ENCODE measurements at regions not wholly inside any gene's neighbourhood (a gene's known extent, or its start where the extent isn't known, plus 50 kb on each side); places are given as distances from the start of the nearest gene placed in this dataset.

DNA sequence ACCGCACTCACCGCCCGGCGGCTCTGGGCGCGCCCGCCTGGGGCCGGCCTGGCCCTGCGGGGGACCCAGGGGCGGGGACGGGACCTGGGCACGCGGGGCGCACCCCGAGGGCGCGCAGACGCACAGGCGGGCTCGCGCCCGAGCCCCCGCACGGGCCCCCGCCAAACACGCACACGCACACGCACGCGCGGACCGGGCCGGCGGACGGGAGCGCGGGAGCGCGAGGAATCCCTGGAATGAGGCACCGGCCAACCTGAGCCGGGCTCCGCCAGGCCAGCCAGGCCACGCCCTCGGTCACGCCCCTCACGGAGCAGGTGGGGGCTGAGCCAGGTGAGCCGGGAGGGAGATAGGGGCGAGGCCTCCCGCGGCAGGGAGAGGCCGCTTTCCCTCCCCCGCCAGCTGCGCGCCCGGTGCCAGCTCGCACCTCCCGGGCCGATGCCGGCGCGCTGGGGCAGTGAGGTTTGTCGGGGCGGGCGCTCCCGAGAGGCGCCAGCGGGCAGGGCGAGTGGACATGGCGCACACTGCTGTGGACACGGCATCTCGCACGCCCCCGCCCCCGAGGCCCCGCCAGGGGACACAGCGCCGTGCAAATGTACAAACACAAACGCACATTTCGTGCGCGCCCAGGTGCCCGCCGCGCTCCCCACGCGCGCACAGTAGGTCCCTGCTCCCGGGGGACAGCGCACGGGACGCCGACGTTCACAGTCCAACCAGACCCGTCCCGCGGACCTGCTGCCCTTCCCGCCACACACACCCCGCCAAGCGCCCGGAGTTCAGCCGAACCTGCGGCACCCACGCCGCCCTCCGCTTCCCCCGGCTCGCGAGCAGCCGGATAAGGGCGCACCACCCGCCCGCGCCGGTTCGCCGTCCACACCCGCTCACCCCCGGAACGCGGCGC, 75.9 kb upstream of the VGLL4 start:
- TF ChIP-seq, protein P1, sequence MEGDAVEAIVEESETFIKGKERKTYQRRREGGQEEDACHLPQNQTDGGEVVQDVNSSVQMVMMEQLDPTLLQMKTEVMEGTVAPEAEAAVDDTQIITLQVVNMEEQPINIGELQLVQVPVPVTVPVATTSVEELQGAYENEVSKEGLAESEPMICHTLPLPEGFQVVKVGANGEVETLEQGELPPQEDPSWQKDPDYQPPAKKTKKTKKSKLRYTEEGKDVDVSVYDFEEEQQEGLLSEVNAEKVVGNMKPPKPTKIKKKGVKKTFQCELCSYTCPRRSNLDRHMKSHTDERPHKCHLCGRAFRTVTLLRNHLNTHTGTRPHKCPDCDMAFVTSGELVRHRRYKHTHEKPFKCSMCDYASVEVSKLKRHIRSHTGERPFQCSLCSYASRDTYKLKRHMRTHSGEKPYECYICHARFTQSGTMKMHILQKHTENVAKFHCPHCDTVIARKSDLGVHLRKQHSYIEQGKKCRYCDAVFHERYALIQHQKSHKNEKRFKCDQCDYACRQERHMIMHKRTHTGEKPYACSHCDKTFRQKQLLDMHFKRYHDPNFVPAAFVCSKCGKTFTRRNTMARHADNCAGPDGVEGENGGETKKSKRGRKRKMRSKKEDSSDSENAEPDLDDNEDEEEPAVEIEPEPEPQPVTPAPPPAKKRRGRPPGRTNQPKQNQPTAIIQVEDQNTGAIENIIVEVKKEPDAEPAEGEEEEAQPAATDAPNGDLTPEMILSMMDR (IDR thresholded peaks at IDR 0.05; ENCODE audit: control insufficient read depth, insufficient read depth, low read depth, low read length, missing control alignments): no peak
- H3K4me3 ChIP-seq (ENCODE audit: control insufficient read depth, low read depth, low read length): peak overlapping the region; percentile 68
- DNase-seq (ENCODE audit: low read depth): no peak

DNA sequence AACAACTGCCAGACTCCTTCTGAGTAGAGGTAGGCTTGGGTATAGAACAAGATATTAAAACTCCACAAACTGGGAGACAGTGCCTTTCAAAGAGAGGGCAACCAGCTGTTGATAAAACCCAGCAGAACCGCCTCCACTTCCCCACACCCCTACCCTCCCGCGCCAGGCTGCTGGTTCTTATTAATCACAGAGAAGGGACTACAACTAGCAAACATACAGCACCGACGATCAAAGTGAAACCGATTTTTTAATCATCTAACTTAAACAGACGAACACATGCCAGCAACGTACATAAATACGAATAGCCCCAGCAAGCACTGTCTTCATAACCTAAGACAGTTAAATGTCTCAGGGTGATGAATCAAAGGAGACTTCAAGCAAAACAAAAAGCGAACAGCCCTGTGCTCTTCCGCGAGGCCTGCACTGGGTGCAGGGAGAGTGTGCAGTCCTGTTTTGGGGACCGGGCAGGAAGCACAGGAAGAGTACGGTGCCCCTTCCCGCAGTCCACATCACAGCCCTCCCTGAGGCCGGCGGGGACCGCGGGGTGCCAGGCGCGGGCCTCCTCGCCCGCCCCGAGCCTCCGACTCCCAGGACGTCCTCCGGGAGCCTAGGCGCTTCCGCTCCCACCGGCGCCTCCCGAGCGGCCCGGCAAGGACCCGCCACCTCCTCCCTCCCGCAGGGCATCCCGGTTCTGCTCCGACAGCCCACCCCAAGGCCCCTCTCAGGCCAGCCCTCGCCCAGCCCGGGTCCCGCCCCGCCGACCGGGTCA, 75.1 kb upstream of the VGLL4 start:
- no peak for DNase-seq (ENCODE audit: low read depth)
- TF ChIP-seq, protein P1 (IDR thresholded peaks at IDR 0.05; ENCODE audit: control insufficient read depth, insufficient read depth, low read depth, low read length, missing control alignments): no peak

GRCh38 chr3:11717768-11718636, 74.3 kb upstream of the VGLL4 start:
- DNase-seq (ENCODE audit: low read depth): no peak
- H3K4me3 ChIP-seq (ENCODE audit: control insufficient read depth, low read depth, low read length): peak overlapping the region; percentile 68
- TF ChIP-seq, protein P1 (IDR thresholded peaks at IDR 0.05; ENCODE audit: control insufficient read depth, insufficient read depth, low read depth, low read length, missing control alignments): no peak

More for the DNA sequence above, 75.1 kb upstream of the VGLL4 start:
- peak overlapping the region; percentile 68 for H3K4me3 ChIP-seq (ENCODE audit: control insufficient read depth, low read depth, low read length)

DNA sequence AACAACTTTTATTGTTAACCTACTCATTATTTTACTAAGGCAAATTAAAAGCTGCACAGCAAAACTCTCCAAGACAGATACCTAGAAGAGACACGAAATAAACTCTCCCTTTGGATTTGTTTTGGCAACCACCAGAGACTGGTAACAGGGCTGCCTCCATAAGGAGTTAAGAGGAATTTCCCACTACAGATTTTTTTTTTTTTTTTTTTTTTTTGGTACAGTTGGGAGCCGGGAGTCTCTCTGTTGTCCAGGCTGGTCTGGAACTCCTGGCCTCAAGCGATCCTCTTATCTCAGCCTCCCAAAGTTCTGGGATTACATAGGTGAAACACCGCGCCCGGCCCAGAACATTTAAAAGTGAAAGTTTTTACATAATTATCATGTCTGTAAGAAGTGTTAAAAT, 73.6 kb upstream of the VGLL4 start:
- DNase-seq (ENCODE audit: low read depth): no peak
- TF ChIP-seq, protein P1 (IDR thresholded peaks at IDR 0.05; ENCODE audit: control insufficient read depth, insufficient read depth, low read depth, low read length, missing control alignments): no peak
- no peak overlapping the region; the same call in none of the 2 replicates for H3K4me3 ChIP-seq (ENCODE audit: control insufficient read depth, low read depth, low read length)

GRCh38 chr3:11716573-11717290, 73.0 kb upstream of the VGLL4 start:
- TF ChIP-seq, protein P1 (IDR thresholded peaks at IDR 0.05; ENCODE audit: control insufficient read depth, insufficient read depth, low read depth, low read length, missing control alignments): no peak
- DNase-seq (ENCODE audit: low read depth): no peak

More at GRCh38 chr3:11716573-11717290, 73.0 kb upstream of the VGLL4 start:
- H3K4me3 ChIP-seq (ENCODE audit: control insufficient read depth, low read depth, low read length): no peak overlapping the region
